Suprapubic skin (tissue), 4 donors: ENCODE measurements at regions not wholly inside any gene's neighbourhood (a gene's known extent, or its start where the extent isn't known, plus 50 kb on each side); places are given as distances from the start of the nearest gene placed in this dataset.

ENCODE experiments used
- EP300 ChIP-seq: sonication (generic); formaldehyde crosslinking; IDR thresholded peaks from one replicate; pipeline ENCODE4 v1.6.1; 2017; ENCODE audit warnings: antibody characterized with exemption
- POLR2A ChIP-seq, 2 donors: fragments of 450-650 bp; IDR thresholded peaks; one replicate each; pipeline ENCODE4 v1.6.1; 2017; ENCODE audit warnings: antibody characterized with exemption in 2 of 2, mild to moderate bottlenecking in 2 of 2, moderate library complexity in 2 of 2
- POLR2AphosphoS5 ChIP-seq, 3 donors: sonication (generic); formaldehyde crosslinking; IDR thresholded peaks; one replicate each; pipeline ENCODE4 v1.6.1; 2017; ENCODE audit warnings: antibody characterized with exemption in 3 of 3
- TF ChIP-seq, protein P1 (sequence below), 2 donors: fragments of 200-600 bp in 1 of 2; fragments of 450-650 bp in 1 of 2; sonication (generic) in 1 of 2; IDR thresholded peaks; one replicate each; pipeline ENCODE4 v1.5.1; 2016 to 2019; ENCODE audit warnings: antibody characterized with exemption in 2 of 2, mild to moderate bottlenecking in 1 of 2, moderate library complexity in 1 of 2

DNA sequence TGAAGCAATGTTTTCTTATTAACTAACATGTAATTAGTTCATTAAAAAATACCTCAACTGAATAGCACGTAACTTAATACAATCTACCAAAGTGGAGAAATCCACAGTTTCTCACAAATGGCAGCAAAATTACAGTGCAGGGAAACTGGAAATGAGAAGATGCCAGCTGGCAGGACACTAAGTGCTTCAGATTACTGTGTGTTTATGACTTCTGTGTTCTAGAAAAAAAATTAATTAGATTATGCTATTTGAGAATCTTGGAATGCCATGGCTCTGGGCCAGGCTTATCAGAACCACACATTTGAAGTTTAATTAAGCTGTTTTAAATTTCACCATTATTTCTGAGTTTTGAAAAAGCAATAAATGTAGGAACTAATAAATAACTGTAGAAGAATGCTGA is 357.6 kb downstream of the TGFB2 start:
- TF ChIP-seq, protein P1, sequence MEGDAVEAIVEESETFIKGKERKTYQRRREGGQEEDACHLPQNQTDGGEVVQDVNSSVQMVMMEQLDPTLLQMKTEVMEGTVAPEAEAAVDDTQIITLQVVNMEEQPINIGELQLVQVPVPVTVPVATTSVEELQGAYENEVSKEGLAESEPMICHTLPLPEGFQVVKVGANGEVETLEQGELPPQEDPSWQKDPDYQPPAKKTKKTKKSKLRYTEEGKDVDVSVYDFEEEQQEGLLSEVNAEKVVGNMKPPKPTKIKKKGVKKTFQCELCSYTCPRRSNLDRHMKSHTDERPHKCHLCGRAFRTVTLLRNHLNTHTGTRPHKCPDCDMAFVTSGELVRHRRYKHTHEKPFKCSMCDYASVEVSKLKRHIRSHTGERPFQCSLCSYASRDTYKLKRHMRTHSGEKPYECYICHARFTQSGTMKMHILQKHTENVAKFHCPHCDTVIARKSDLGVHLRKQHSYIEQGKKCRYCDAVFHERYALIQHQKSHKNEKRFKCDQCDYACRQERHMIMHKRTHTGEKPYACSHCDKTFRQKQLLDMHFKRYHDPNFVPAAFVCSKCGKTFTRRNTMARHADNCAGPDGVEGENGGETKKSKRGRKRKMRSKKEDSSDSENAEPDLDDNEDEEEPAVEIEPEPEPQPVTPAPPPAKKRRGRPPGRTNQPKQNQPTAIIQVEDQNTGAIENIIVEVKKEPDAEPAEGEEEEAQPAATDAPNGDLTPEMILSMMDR (IDR thresholded peaks at IDR 0.05) = no peak
- TF ChIP-seq POLR2AphosphoS5 (IDR thresholded peaks at IDR 0.05) (no peak), POLR2A (IDR thresholded peaks at IDR 0.05) (no peak), EP300 (no peak)
